ENCODE measurements at regions not wholly inside any gene's neighbourhood (a gene's known extent, or its start where the extent isn't known, plus 50 kb on each side); places are given as distances from the start of the nearest gene placed in this dataset.
"Not testable (repeated sequence)": the region's sequence is repeated elsewhere in the genome, so short reads cannot be mapped to it uniquely, and the experiment has no call there.

- Histone ChIP-seq H3K4me3 (ENCODE audit: low read depth, low read length) (no peak overlapping the region), H3K27me3 (ENCODE audit: control insufficient read depth, insufficient read depth, low read length) (no peaks in the 10 kb centered on the region), H3K36me3 (ENCODE audit: control insufficient read depth, insufficient read depth, low read length) (no peaks in the 10 kb centered on the region)
- TF ChIP-seq CTCF (IDR thresholded peaks at IDR 0.05; ENCODE audit: insufficient read depth, low read depth, low read length) = no peak
- CTCF ChIA-PET = no interaction called here
- no peak for DNase-seq (ENCODE audit: low read depth)
- POLR2A ChIA-PET = no interaction called here
Measured at GRCh38 chr5:89168766-89169165, 285.8 kb upstream of the MEF2C start.

- DNase-seq (ENCODE audit: low read depth); POLR2A ChIA-PET; H3K36me3 ChIP-seq (ENCODE audit: control insufficient read depth, insufficient read depth, low read length); H3K27me3 ChIP-seq (ENCODE audit: control insufficient read depth, insufficient read depth, low read length); CTCF ChIA-PET; H3K4me3 ChIP-seq (ENCODE audit: low read depth, low read length): not testable (repeated sequence)
Measured at GRCh38 chr5:89164703-89165102, 281.7 kb upstream of the MEF2C start.

- CTCF ChIA-PET = no interaction called here
- H3K27me3 ChIP-seq (ENCODE audit: control insufficient read depth, insufficient read depth, low read length) = no peaks in the 10 kb centered on the region
- no peak overlapping the region for H3K4me3 ChIP-seq (ENCODE audit: low read depth, low read length)
- H3K36me3 ChIP-seq (ENCODE audit: control insufficient read depth, insufficient read depth, low read length) = no peaks in the 10 kb centered on the region
- DNase-seq (ENCODE audit: low read depth) = no peak
- no peak for TF ChIP-seq CTCF (IDR thresholded peaks at IDR 0.05; ENCODE audit: insufficient read depth, low read depth, low read length)
- POLR2A ChIA-PET = no interaction called here
Measured at GRCh38 chr5:89156226-89156625, 273.2 kb upstream of the MEF2C start.

GRCh38 chr5:89147031-89147430 is 264.0 kb upstream of the MEF2C start:
- no peaks in the 10 kb centered on the region for H3K36me3 ChIP-seq (ENCODE audit: control insufficient read depth, insufficient read depth, low read length)
- no peaks in the 10 kb centered on the region for H3K27me3 ChIP-seq (ENCODE audit: control insufficient read depth, insufficient read depth, low read length)
- ChIA-PET POLR2A (no interaction called here), CTCF (no interaction called here)
- no peak for DNase-seq (ENCODE audit: low read depth)
- TF ChIP-seq CTCF (IDR thresholded peaks at IDR 0.05; ENCODE audit: insufficient read depth, low read depth, low read length) = no peak
- no peak overlapping the region for H3K4me3 ChIP-seq (ENCODE audit: low read depth, low read length)

- Histone ChIP-seq H3K27me3 (ENCODE audit: control insufficient read depth, insufficient read depth, low read length) (no peaks in the 10 kb centered on the region), H3K4me3 (ENCODE audit: low read depth, low read length) (no peak overlapping the region), H3K36me3 (ENCODE audit: control insufficient read depth, insufficient read depth, low read length) (no peaks in the 10 kb centered on the region)
- ChIA-PET CTCF (no interaction called here), POLR2A (no interaction called here)
- DNase-seq (ENCODE audit: low read depth) = no peak
- TF ChIP-seq CTCF (IDR thresholded peaks at IDR 0.05; ENCODE audit: insufficient read depth, low read depth, low read length) = no peak
Measured at GRCh38 chr5:89137148-89137547, 254.2 kb upstream of the MEF2C start.

GRCh38 chr5:89133975-89134374 is 251.0 kb upstream of the MEF2C start:
- no peak for DNase-seq (ENCODE audit: low read depth)
- H3K36me3 ChIP-seq (ENCODE audit: control insufficient read depth, insufficient read depth, low read length) = no peaks in the 10 kb centered on the region
- CTCF ChIA-PET = no interaction called here
- POLR2A ChIA-PET = no interaction called here
- H3K4me3 ChIP-seq (ENCODE audit: low read depth, low read length) = no peak overlapping the region
- no peaks in the 10 kb centered on the region for H3K27me3 ChIP-seq (ENCODE audit: control insufficient read depth, insufficient read depth, low read length)
- TF ChIP-seq CTCF (IDR thresholded peaks at IDR 0.05; ENCODE audit: insufficient read depth, low read depth, low read length) = no peak

Measured in BJ (cell line).